ENCODE measurements at regions not wholly inside any gene's neighbourhood (a gene's known extent, or its start where the extent isn't known, plus 50 kb on each side); places are given as distances from the start of the nearest gene placed in this dataset.

DNA sequence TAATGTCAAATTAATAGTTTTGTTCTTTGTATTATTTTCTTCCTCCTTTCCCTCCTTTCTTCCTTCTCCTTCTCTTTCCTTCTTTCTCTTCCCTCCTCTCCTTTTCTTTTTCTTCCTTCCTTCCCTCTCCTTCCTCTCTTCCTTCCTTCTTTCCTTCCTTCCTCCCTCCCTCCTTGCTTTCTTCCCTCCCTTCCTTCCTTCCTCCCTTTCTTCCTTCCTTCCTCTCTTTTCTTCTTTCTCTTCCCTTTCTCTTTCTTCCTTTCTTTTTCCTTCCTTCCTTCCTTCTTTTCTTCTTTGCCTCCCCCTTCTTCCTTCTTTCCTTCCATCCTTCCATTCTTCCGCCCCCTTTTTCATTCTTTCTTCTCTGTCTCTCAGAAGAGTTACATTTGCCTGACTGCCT, 518.2 kb upstream of the ID4 start:
- intact Hi-C loops (cut with DNase I; ENCODE audit: low total_unique reads) = no loop called here
- DNase-seq = no peak
- Histone ChIP-seq H3K9me3 (no peaks in the 10 kb centered on the region), H3K27me3 (no peaks in the 10 kb centered on the region), H3K4me1 (peaks cover 0 to 13% (median 5%) of the 10 kb centered on the region in 4 donors), H3K27ac (no peak overlapping the region), H3K4me3 (no peak overlapping the region), H3K36me3 (no peaks in the 10 kb centered on the region)
- 90 to 100% (median 93%) methylated on average over 1 of the region's 1 CpG for WGBS, 5 donors
- TF ChIP-seq, protein P1, sequence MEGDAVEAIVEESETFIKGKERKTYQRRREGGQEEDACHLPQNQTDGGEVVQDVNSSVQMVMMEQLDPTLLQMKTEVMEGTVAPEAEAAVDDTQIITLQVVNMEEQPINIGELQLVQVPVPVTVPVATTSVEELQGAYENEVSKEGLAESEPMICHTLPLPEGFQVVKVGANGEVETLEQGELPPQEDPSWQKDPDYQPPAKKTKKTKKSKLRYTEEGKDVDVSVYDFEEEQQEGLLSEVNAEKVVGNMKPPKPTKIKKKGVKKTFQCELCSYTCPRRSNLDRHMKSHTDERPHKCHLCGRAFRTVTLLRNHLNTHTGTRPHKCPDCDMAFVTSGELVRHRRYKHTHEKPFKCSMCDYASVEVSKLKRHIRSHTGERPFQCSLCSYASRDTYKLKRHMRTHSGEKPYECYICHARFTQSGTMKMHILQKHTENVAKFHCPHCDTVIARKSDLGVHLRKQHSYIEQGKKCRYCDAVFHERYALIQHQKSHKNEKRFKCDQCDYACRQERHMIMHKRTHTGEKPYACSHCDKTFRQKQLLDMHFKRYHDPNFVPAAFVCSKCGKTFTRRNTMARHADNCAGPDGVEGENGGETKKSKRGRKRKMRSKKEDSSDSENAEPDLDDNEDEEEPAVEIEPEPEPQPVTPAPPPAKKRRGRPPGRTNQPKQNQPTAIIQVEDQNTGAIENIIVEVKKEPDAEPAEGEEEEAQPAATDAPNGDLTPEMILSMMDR (IDR thresholded peaks at IDR 0.05) = no peak
- no peak for TF ChIP-seq POLR2AphosphoS5 (IDR thresholded peaks at IDR 0.05)
- no peak for TF ChIP-seq POLR2A (IDR thresholded peaks at IDR 0.05)
- no peak for TF ChIP-seq EP300 (IDR thresholded peaks at IDR 0.05)

DNA sequence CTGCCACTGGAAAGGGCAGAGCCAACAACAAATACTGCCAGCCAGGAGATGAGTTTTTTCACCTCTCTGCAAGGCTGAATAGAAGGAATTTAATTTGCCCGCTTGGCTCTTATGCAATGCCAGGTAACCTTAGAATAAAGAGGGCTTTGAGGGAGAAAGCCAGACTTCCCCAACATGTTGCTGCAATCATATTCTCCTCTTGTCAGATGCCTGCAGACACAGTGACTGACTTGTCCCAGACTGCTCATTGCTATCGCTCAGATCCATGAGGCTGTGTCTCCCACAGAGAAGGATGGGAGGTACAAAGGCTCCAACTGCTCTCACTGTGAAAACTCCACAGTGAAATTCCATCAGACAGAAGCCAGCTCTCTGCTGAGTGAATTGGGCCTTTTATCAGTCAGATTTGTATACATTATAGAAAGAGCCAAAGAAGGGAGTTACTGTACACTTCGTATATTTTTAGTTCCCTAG, 517.0 kb upstream of the ID4 start:
- H3K27ac ChIP-seq = no peak overlapping the region

DNA sequence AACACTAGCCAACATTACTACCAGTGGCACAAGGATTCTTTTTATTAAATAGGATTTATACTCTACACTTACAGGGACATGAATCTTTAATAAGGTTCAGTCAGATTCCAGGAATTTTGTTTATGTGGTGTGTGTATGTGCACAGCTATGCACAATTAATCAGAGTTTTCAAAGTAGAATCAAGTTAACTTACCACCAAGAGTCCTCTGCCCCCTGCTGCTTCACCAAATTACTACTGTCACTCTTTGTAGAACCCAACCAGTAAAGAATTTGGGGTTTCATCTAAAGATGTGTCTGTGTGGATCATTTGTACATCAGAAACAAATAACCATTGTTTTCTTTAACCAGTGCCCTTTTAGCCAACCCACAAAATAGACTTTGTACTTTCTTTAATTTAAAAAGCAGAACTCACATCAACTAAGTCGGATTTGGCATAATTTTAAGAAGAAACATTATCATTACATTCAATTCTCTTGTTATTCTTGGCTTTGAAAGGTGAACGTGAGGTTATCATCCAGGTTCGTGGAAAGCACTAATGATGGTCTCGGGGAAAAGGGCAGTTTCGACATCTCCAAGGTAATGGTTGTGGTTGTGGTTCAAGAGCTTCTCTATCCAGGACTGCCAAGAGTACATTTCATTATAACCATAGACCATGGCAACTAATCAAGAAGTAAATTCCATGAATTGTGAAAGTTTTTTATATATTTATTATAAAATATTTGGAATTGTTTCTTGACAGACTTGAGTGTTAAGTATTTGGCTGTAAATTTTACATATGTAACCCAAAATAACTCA, 514.3 kb upstream of the ID4 start:
- Histone ChIP-seq H3K27me3 (no peaks in the 10 kb centered on the region), H3K4me3 (no peak overlapping the region), H3K36me3 (no peaks in the 10 kb centered on the region), H3K9me3 (no peaks in the 10 kb centered on the region), H3K4me1 (peaks cover 0 to 32% (median 8%) of the 10 kb centered on the region in 4 donors), H3K27ac (no peak overlapping the region)
- DNase-seq = peak in 1 of 2 donors; percentile 22
- TF ChIP-seq POLR2A (IDR thresholded peaks at IDR 0.05) = no peak
- TF ChIP-seq, protein P1 (IDR thresholded peaks at IDR 0.05) = peak in 1 of 7 experiments; percentile 13
- intact Hi-C loops (cut with DNase I; ENCODE audit: low total_unique reads) = no loop called here
- WGBS, 5 donors = 73 to 87% (median 85%) methylated on average over 5 of the region's 5 CpGs

More for the DNA sequence above, 517.0 kb upstream of the ID4 start:
- WGBS, 5 donors = 36 to 50% (median 43%) methylated on average over 3 of the region's 3 CpGs
- TF ChIP-seq POLR2A (IDR thresholded peaks at IDR 0.05) (no peak), EP300 (IDR thresholded peaks at IDR 0.05) (no peak), POLR2AphosphoS5 (IDR thresholded peaks at IDR 0.05) (no peak)
- TF ChIP-seq, protein P1 (IDR thresholded peaks at IDR 0.05) = no peak
- Histone ChIP-seq H3K9me3 (no peaks in the 10 kb centered on the region), H3K27me3 (no peaks in the 10 kb centered on the region), H3K4me3 (no peak overlapping the region), H3K4me1 (peaks cover 0 to 23% (median 8%) of the 10 kb centered on the region in 4 donors), H3K36me3 (no peaks in the 10 kb centered on the region)
- peak in 1 of 2 donors; percentile 58 for DNase-seq
- intact Hi-C loops (cut with DNase I; ENCODE audit: low total_unique reads) = no loop called here

DNA sequence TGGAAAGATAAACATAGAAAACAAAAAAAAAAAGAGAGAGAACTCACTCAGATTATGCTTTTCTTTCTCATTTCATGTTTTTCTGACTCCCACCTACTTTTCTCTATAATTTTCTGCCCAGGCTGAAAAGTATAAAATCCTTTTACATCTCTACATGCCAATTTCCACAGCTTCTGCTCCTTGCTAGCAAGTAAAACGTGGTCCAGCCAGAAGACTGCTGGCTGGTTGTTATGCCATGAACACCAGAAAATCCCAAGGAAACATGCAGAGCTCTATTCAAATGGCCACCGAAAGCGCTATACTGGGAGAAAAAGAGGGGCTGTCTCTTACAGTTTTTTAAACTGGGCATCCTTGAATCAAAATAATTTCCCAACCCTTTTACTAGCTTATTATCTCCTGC, 512.8 kb upstream of the ID4 start:
- WGBS, 5 donors = 76 to 82% (median 78%) methylated on average over 3 of the region's 3 CpGs
- DNase-seq = no peak
- Histone ChIP-seq H3K27me3 (no peaks in the 10 kb centered on the region), H3K4me3 (no peak overlapping the region), H3K4me1 (peaks cover 0 to 32% (median 8%) of the 10 kb centered on the region in 4 donors), H3K27ac (no peak overlapping the region), H3K36me3 (no peaks in the 10 kb centered on the region), H3K9me3 (no peaks in the 10 kb centered on the region)
- no peak for TF ChIP-seq POLR2A (IDR thresholded peaks at IDR 0.05)
- TF ChIP-seq EP300 (IDR thresholded peaks at IDR 0.05) = no peak
- TF ChIP-seq POLR2AphosphoS5 (IDR thresholded peaks at IDR 0.05) = no peak
- TF ChIP-seq, protein P1 (IDR thresholded peaks at IDR 0.05) = no peak
- intact Hi-C loops (cut with DNase I; ENCODE audit: low total_unique reads) = no loop called here
